ENCODE measurements at regions not wholly inside any gene's neighbourhood (a gene's known extent, or its start where the extent isn't known, plus 50 kb on each side); places are given as distances from the start of the nearest gene placed in this dataset.

DNA sequence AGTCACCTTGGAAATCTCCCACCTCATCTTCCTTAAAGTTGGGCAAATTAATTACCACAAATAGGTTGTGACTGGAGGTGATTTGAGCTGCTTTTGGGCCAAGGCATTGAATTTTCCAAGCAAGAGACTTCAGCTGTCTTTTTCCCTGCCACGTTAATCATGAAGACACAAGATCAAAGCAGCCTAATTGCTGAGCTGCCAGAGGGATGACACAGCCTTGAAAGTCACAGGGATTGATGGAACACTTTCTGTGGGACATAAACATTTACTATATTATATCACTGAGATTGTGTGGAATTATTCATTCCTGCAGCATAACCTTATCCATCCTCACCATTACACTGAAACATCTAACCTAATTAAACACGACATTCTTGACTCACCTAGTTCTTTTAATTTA lies 172.2 kb downstream of the FAM170A start:
- TF ChIP-seq, protein P1, sequence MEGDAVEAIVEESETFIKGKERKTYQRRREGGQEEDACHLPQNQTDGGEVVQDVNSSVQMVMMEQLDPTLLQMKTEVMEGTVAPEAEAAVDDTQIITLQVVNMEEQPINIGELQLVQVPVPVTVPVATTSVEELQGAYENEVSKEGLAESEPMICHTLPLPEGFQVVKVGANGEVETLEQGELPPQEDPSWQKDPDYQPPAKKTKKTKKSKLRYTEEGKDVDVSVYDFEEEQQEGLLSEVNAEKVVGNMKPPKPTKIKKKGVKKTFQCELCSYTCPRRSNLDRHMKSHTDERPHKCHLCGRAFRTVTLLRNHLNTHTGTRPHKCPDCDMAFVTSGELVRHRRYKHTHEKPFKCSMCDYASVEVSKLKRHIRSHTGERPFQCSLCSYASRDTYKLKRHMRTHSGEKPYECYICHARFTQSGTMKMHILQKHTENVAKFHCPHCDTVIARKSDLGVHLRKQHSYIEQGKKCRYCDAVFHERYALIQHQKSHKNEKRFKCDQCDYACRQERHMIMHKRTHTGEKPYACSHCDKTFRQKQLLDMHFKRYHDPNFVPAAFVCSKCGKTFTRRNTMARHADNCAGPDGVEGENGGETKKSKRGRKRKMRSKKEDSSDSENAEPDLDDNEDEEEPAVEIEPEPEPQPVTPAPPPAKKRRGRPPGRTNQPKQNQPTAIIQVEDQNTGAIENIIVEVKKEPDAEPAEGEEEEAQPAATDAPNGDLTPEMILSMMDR (IDR thresholded peaks at IDR 0.05), result no peak
- no peak for TF ChIP-seq POLR2AphosphoS5 (IDR thresholded peaks at IDR 0.05; ENCODE audit: insufficient read depth in 1 of 2, low read depth in 1 of 2)
